ENCODE measurements at regions not wholly inside any gene's neighbourhood (a gene's known extent, or its start where the extent isn't known, plus 50 kb on each side); places are given as distances from the start of the nearest gene placed in this dataset.
"Not testable (repeated sequence)": the region's sequence is repeated elsewhere in the genome, so short reads cannot be mapped to it uniquely, and the experiment has no call there.

- DNase-seq, result not testable (repeated sequence)
These were observed 257.7 kb upstream of the MEIS1 start for GRCh38 chr2:66177128-66177796.

DNA sequence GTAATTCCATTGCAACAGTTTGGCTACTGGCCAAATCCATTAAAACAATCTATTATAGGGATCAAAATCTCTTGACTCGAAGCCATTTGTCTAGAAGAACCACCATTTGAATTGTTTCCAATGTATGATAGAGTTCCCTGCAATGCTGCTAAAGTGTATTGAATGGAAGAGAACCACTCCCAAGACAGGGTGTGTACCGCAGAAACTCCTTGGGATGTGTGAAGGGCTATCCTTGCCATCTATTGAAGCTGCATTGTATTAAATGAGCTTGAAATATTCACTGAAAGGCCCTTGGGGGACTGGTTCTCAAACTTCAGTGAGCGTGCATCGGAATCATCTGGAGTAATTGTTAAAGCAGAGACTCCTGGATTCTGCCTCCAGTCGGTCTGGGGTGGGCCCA is 260.4 kb upstream of the MEIS1 start:
- no peak for DNase-seq

GRCh38 chr2:66173645-66174044 is 261.3 kb upstream of the MEIS1 start:
- no peak for DNase-seq

DNA sequence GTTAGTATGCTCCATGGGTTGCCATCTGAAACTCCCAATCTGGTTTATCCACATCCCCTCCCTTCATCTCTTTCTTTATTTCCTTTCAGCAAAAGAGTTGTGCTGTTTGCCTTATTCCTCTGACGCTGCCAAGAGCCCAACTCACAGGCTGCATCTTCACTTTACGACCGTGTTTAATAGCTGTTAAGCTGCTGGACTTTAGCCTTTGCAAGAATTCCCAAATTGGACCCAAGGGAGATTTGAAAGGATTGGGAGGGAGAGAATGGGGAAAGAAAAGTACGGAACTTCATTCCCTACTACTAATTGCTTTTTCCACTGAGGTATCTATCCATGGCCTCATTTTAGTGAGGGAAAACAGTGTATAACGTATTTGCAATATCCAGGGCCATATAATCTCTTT is 263.4 kb upstream of the MEIS1 start:
- DNase-seq, result no peak

DNA sequence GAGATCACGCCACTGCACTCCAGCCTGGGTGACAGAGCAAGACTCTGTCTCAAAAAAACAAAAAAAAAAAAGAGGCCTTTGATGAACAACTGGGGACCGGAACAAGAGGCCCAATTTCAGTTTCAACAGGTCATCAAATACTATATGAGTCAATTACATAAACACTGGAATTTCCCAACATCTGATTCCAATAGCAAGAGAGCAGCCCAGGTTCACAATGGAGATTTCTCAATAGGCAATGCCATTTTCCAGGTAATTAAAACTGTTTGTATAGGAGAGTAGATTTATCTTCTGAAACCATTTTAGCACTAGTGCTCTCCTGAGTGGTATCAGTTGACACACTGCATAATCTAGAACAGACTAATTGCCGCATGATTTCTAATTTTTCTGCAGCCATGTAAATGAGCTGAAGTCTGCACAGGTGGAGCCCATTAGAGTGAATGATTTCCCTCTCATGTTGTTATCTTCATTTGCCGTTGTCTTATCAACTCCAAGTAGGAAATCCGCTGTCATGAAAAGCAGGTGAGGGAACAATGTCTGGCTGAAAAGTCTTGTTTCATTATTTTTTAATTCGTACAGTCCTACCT is 264.1 kb upstream of the MEIS1 start:
- no peak for DNase-seq

DNA sequence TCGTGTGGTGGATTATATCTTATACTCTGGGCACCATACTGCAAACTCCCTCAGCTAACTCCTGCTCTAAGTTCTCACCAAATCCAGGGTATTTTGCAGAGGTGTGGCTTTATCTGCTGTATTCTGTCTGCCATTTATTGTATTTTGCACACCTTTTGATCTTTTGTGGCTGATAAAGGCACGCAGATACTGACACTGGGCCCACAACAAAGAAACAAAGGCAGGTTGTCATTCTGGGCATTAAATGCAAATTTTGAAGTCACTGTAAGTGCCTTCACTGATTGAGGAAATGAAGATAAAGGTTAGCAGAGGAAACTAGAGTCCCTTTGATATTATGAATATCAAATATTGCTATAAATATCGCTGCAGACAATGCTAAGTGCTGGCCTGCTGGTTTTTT is 265.8 kb upstream of the MEIS1 start:
- no peak for DNase-seq

GRCh38 chr2:66164470-66164869 is 270.5 kb upstream of the MEIS1 start:
- no peak for DNase-seq

GRCh38 chr2:66156171-66156570 is 278.8 kb upstream of the MEIS1 start:
- DNase-seq, result no peak

GRCh38 chr2:66153941-66154340 is 281.0 kb upstream of the MEIS1 start:
- DNase-seq, result no peak

DNA sequence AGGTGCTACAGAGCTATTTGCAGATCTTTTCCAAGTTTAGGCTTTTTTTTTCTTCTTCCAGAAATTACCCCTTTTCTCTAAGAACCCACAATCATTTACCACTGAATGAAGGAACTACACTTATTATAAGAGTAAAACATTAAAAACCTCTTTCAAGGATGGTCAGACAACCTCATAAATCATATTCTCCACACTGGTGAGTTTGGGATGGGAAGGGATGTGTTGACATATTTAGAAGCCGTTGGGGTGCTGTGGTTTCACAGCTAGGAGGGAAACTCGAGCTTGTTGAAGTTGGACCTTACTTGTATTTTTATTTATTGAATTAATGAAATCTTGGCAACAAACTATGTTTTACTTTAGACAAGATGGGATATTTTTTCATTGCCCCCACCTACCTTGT is 289.4 kb upstream of the MEIS1 start:
- no peak for DNase-seq

DNA sequence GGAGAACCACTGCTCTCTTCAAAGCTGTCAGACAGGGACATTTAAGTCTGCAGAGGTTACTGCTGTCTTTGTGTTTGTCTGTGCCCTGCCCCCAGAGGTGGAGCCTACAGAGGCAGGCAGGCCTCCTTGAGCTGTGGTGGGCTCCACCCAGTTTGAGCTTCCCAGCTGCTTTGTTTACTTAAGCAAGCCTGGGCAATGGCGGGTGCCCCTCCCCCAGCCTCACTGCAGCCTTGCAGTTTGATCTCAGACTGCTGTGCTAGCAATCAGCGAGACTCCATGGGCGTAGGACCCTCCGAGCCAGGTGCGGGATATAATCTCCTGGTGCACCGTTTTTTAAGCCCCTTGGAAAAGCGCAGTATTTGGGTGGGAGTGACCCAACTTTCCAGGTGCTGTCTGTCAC is 290.6 kb upstream of the MEIS1 start:
- DNase-seq, result not testable (repeated sequence)

- DNase-seq, result no peak
These were observed 297.3 kb upstream of the MEIS1 start for GRCh38 chr2:66137606-66138130.

DNA sequence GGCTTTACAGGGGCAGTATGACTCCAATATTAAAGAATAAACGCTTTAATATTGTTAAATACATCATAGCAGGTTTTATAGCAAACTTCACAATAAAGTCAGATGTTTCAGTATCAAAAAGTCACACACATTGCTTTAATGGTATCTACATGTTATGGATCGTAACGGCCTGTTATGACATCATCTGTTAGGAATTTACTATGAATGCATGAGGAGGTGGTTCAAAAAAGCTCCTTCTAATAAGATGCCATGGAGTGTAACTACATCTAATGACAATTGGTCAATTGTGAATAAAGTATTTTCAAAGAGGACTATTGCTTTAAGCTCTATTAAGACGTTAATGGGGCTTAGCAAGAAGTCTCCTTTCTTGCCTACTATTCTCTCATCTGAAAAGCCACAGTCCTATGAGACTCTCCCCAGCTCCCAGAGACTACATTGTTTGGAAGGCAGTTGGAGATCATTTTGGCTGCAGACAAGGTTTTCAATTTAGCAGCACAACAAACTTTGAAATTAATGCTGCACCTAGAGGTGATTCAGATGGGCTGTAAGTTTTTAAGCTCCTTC is 300.7 kb upstream of the MEIS1 start:
- no peak for DNase-seq

- DNase-seq, result no peak
These were observed 307.3 kb upstream of the MEIS1 start for GRCh38 chr2:66127656-66128055.

GRCh38 chr2:66127061-66127460 is 307.9 kb upstream of the MEIS1 start:
- no peak for DNase-seq

DNA sequence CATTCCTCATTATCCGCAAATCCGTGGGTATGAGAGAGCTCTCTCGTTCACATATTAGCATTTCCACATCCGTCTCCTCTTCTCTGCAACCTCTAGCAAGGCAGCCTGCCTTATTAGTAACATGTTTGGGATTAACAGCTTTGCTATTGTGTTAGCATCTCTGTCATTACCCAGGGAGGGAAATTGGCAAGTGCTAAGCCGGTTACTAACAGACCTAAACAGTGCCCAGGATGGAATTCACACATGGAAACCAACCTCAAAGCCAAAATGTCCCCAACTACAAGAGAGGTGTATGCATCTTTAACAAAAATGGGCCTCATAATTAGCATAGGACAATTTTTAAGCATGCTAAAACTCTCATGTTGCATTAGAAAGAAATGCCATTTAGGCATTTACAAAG is 309.0 kb upstream of the MEIS1 start:
- no peak for DNase-seq

GRCh38 chr2:66122516-66122915 is 312.4 kb upstream of the MEIS1 start:
- DNase-seq, result no peak

DNA sequence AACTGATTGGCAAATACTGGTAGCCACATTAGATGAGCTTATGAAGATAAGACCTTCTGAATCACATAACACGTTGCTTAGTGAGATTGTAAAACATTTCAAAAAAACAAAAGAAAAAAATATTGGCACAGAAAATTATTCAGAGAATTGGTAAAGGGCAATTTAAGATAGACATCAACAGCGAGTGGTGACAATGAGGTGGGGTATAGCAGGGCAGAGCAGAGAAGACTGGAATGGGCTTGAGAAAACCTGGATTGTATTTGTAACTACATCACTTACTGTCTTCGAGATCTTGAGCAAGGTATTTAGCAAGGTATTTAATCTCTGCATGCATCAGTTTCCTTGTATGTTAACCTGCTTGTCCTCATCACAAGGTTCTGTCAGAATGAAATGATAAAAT is 313.0 kb upstream of the MEIS1 start:
- no peak for DNase-seq

DNA sequence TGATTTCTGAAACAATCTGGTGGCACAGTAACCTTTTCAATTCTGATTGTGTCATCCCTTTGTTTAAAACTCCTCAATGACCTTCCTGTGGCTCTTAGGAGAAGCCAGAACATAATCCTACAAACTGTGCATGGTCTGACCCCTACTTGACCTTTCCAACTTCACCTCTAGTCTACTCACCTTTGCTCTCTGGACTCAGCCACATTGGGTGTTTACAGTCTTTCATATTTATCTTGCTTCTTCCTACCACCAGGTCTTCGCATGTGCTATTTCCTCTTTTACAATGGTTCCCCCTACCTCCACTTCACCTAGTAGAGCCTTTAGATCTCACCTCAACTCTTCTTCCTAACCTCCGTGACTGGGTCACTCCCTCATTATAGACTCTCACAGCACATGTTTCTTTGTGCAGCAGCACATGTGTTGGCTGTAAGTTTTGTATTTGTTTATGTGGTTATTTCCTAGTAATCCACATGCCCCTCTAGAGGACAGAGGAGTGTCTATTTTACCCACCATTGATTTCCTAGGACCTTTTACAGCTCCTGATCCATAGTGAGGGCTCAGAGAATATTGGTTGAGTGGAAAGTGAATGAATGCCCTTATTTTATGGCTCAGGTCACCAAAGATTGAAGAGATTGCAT is 320.8 kb upstream of the MEIS1 start:
- no peak for DNase-seq

DNA sequence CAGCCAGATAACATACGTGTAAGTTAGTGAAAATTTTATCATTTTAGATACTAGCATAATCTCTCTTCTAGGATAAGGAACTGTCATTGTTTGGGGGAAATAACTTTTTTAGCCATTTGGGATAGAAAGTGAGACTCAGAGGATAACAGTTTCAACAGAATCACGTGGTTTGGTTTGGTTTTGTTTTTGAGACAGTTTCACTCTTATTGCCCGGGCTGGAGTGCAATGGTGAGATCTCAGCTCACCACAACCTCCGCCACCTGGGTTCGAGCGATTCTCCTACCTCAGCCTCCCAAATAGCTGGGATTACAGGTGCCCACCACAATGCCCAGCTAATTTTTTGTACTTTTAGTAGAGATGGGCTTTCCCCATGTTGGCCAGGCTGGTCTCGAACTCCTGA is 323.2 kb upstream of the MEIS1 start:
- DNase-seq, result no peak

DNA sequence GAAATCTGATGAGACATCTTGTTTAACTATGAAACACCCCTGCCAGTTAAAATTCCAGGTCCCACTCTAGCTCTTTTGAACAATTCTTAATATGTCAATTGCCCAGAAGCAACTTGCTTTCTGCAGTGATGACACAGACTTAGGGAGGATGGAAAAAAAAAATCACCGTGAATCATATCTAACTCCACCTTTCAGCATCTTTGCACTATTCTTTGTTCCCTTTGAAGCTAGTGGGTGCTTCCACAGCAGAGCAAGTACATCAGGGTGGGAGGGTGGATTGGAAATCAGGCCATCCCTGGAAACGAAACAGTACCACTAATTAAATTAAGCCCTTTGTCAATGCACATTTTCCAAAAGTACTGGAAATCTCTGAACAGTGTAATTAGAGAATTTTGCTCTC is 324.3 kb upstream of the MEIS1 start:
- no peak for DNase-seq

GRCh38 chr2:66110086-66110485 is 324.8 kb upstream of the MEIS1 start:
- DNase-seq, result no peak

DNA sequence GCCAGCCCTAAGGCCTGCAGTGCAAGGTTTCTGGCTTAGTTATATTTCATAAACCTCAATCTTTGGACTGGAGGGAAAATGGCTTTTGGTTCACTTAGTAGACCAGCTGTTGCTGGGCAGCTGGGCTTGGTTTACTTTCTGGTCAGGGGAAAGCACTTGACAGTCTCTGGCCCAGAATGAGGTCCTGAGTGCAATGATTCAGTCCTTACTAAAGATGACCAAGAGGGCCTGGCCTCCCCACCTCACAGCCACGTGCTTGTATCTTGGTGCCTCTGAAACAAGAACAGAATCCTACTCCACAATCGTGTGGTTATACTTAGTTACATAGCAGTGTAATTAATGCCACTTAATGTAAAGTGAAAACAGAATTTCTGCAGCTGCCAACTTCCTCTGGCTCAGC is 325.5 kb upstream of the MEIS1 start:
- DNase-seq, result no peak

Measured in anterior cingulate cortex (tissue), 58 donors.